Liver (tissue), 8 donors: ENCODE measurements at regions not wholly inside any gene's neighbourhood (a gene's known extent, or its start where the extent isn't known, plus 50 kb on each side); places are given as distances from the start of the nearest gene placed in this dataset.

Experiments used
- DNase-seq: peaks from one replicate; pipeline ENCODE4 v3.0.0-alpha.2; 2017; ENCODE audit warnings: low spot score
- H3K27ac ChIP-seq, 2 donors: one replicate each; pipeline ENCODE4 v1.7.0; 2013; ENCODE audit warnings: inconsistent platforms in 2 of 2, low read length in 2 of 2, control low read depth in 1 of 2, low read depth in 1 of 2, mild to moderate bottlenecking in 1 of 2
- H3K27me3 ChIP-seq, 4 donors: one replicate each; pipeline versions ENCODE4 v1.6.1 to v1.7.0; 2013; ENCODE audit warnings: low read length in 3 of 4, inconsistent platforms in 1 of 4, mild to moderate bottlenecking in 1 of 4, moderate library complexity in 1 of 4; ENCODE audit not compliant: control insufficient read depth in 4 of 4, insufficient read depth in 4 of 4
- H3K36me3 ChIP-seq, 4 donors: one replicate each; pipeline versions ENCODE4 v1.6.1 to v1.7.0; 2013; ENCODE audit warnings: low read length in 3 of 4, mild to moderate bottlenecking in 3 of 4, low read depth in 1 of 4, moderate library complexity in 1 of 4; ENCODE audit not compliant: control insufficient read depth in 4 of 4, insufficient read depth in 3 of 4
- H3K4me1 ChIP-seq, 4 donors: one replicate each; pipeline versions ENCODE4 v1.6.1 to v1.7.0; 2013; ENCODE audit warnings: low read length in 3 of 4, mild to moderate bottlenecking in 3 of 4, moderate library complexity in 1 of 4; ENCODE audit not compliant: control insufficient read depth in 4 of 4, insufficient read depth in 4 of 4
- H3K4me3 ChIP-seq, 3 donors: one replicate each; pipeline versions ENCODE4 v1.6.1 to v1.7.0; 2013; ENCODE audit warnings: low read length in 3 of 3, control low read depth in 1 of 3, low read depth in 1 of 3, mild to moderate bottlenecking in 1 of 3
- H3K9ac ChIP-seq, 2 donors: one replicate each; pipeline ENCODE4 v1.7.0; 2013; ENCODE audit warnings: low read length in 2 of 2, mild to moderate bottlenecking in 2 of 2, moderate library complexity in 2 of 2, control low read depth in 1 of 2, low read depth in 1 of 2
- H3K9me3 ChIP-seq, 4 donors: one replicate each; pipeline versions ENCODE4 v1.6.1 to v1.7.0; 2013; ENCODE audit warnings: low read length in 3 of 4; ENCODE audit not compliant: control insufficient read depth in 4 of 4
- ATF3 ChIP-seq: IDR thresholded peaks from 2 replicates; pipeline ENCODE4 v1.6.1; 2016; ENCODE audit warnings: antibody characterized with exemption
- CTCF ChIP-seq: fragments of 150-350 bp; IDR thresholded peaks from 2 replicates; pipeline ENCODE4 v1.5.1; 2017; ENCODE audit warnings: improper control_type of control experiment, low read depth, low read length; ENCODE audit not compliant: missing input control
- EGR1 ChIP-seq, 2 donors: IDR thresholded peaks; 2 replicates each; pipeline ENCODE4 v1.6.1; 2016 to 2018; ENCODE audit warnings: antibody characterized with exemption in 2 of 2, low read depth in 2 of 2
- FOXA1 ChIP-seq: IDR thresholded peaks from 2 replicates; pipeline ENCODE4 v1.6.1; 2016; ENCODE audit warnings: antibody characterized with exemption
- FOXA2 ChIP-seq: IDR thresholded peaks from 2 replicates; pipeline ENCODE4 v1.6.1; 2016; ENCODE audit warnings: antibody characterized with exemption
- GABPA ChIP-seq, 2 donors: IDR thresholded peaks in 1 of 2; conservative IDR thresholded peaks in 1 of 2; 2 replicates each; pipeline ENCODE4 v1.6.1; 2016; ENCODE audit warnings: antibody characterized with exemption in 2 of 2, mild to moderate bottlenecking in 1 of 2, moderate library complexity in 1 of 2
- HNF4A ChIP-seq, 2 donors: conservative IDR thresholded peaks; 2 replicates each; pipeline ENCODE4 v1.6.1; 2016; ENCODE audit warnings: antibody characterized with exemption in 2 of 2, mild to moderate bottlenecking in 2 of 2
- HNF4G ChIP-seq: IDR thresholded peaks from 2 replicates; pipeline ENCODE4 v1.6.1; 2016; ENCODE audit warnings: antibody characterized with exemption
- JUND ChIP-seq, 2 donors: IDR thresholded peaks; 2 replicates each; pipeline ENCODE4 v1.6.1; 2016; ENCODE audit warnings: antibody characterized with exemption in 2 of 2
- MAX ChIP-seq: IDR thresholded peaks from 2 replicates; pipeline ENCODE4 v1.6.1; 2016; ENCODE audit warnings: antibody characterized with exemption
- NR2F2 ChIP-seq: IDR thresholded peaks from 2 replicates; pipeline ENCODE4 v1.6.1; 2016; ENCODE audit warnings: antibody characterized with exemption
- RAD21 ChIP-seq, 2 donors: IDR thresholded peaks; 2 replicates each; pipeline ENCODE4 v1.6.1; 2016; ENCODE audit warnings: antibody characterized with exemption in 2 of 2, mild to moderate bottlenecking in 2 of 2
- REST ChIP-seq: IDR thresholded peaks from 2 replicates; pipeline ENCODE4 v1.6.1; 2016; ENCODE audit warnings: antibody characterized with exemption, mild to moderate bottlenecking
- RXRA ChIP-seq, 2 donors: IDR thresholded peaks; 2 replicates each; pipeline ENCODE4 v1.6.1; 2017 to 2018; ENCODE audit warnings: antibody characterized with exemption in 2 of 2, mild to moderate bottlenecking in 1 of 2
- SP1 ChIP-seq: IDR thresholded peaks from 2 replicates; pipeline ENCODE4 v1.6.1; 2018; ENCODE audit warnings: antibody characterized with exemption, mild to moderate bottlenecking
- TAF1 ChIP-seq: conservative IDR thresholded peaks from 2 replicates; pipeline ENCODE4 v1.6.1; 2016; ENCODE audit warnings: antibody characterized with exemption, mild to moderate bottlenecking
- YY1 ChIP-seq: IDR thresholded peaks from 2 replicates; pipeline ENCODE4 v1.6.1; 2016; ENCODE audit warnings: antibody characterized with exemption, mild to moderate bottlenecking
- ZBTB33 ChIP-seq: IDR thresholded peaks from 2 replicates; pipeline ENCODE4 v1.6.1; 2016; ENCODE audit warnings: antibody characterized with exemption
- WGBS: extraction: QIAGEN DNeasy Blood & Tissue Kit; methylation state at CpG from one replicate; pipeline ENCODE4 v1.1.7; 2013; 5-methylcytosine and 5-hydroxymethylcytosine counted together
- donor health status: healthy.
- donor health status: healthy.
- donor health status: healthy.
- donor health status: healthy.
- donor health status: healthy.

GRCh38 chr18:75530566-75531211 is 103.2 kb upstream of the SMIM21 start:
- no peak for DNase-seq
- no peak overlapping the region for H3K9ac ChIP-seq
- 76% methylated on average over 7 of the region's 7 CpGs for WGBS
- TF ChIP-seq NR2F2 (no peak), EGR1 (IDR thresholded peaks at IDR 0.05; ENCODE audit: low read depth in 2 of 2) (no peak), SP1 (no peak), REST (no peak), JUND (IDR thresholded peaks at IDR 0.05) (no peak), RAD21 (IDR thresholded peaks at IDR 0.05) (no peak), TAF1 (no peak)
- no peaks in the 10 kb centered on the region for H3K27me3 ChIP-seq
- no peaks in the 10 kb centered on the region for H3K36me3 ChIP-seq
- no peaks in the 10 kb centered on the region for H3K4me1 ChIP-seq
- no peak overlapping the region for H3K27ac ChIP-seq
- H3K9me3 ChIP-seq = no peaks in the 10 kb centered on the region
- H3K4me3 ChIP-seq = no peak overlapping the region

GRCh38 chr18:75530118-75530517 is 102.6 kb upstream of the SMIM21 start:
- Histone ChIP-seq H3K4me3 (no peak overlapping the region), H3K36me3 (no peaks in the 10 kb centered on the region), H3K4me1 (no peaks in the 10 kb centered on the region), H3K27ac (no peak overlapping the region), H3K27me3 (no peaks in the 10 kb centered on the region), H3K9me3 (no peaks in the 10 kb centered on the region), H3K9ac (no peak overlapping the region)
- WGBS = 51% methylated on average over 4 of the region's 4 CpGs
- TF ChIP-seq FOXA2 (no peak), HNF4G (no peak), JUND (IDR thresholded peaks at IDR 0.05) (no peak), REST (no peak), TAF1 (no peak), RAD21 (IDR thresholded peaks at IDR 0.05) (no peak), ATF3 (no peak), YY1 (no peak), FOXA1 (no peak), GABPA (IDR thresholded peaks at IDR 0.05 in 1 of 2, conservative IDR thresholded peaks at IDR 0.05 in 1 of 2) (no peak), RXRA (IDR thresholded peaks at IDR 0.05) (no peak), EGR1 (IDR thresholded peaks at IDR 0.05; ENCODE audit: low read depth in 2 of 2) (no peak), HNF4A (conservative IDR thresholded peaks at IDR 0.05) (no peak), NR2F2 (no peak), CTCF (no peak), SP1 (no peak), MAX (no peak), ZBTB33 (no peak)
- no peak for DNase-seq
